ENCODE measurements at regions not wholly inside any gene's neighbourhood (a gene's known extent, or its start where the extent isn't known, plus 50 kb on each side); places are given as distances from the start of the nearest gene placed in this dataset.

DNA sequence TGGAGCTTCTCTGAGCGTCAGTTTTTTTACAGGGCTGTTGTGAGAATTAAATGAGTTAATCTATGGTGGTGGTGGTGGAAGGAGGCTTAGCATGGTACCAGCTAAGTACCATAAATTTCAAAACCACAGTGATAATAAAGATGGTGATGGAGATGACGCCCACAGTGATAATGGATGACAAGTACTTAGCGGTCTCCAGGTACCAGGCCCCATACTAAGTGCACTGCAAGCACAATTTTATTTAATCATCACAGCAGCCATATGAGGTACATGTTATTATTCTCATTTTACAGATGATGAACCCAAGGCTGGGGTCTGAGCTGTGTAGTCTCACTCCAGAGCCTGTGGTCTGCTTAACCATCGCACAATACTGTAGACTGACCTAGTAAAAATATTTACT, 75.1 kb downstream of the PAX1 start:
- no peak for DNase-seq (ENCODE audit: low read depth, low spot score)
- H3K4me1 Mint-ChIP-seq = no peaks in the 10 kb centered on the region
- no peak overlapping the region for H3K4me3 Mint-ChIP-seq
- H3K27me3 Mint-ChIP-seq (ENCODE audit: low read depth) = peaks cover 67% of the 10 kb centered on the region
- no peaks in the 10 kb centered on the region for H3K36me3 Mint-ChIP-seq (ENCODE audit: low read depth)
- TF ChIP-seq, protein P1, sequence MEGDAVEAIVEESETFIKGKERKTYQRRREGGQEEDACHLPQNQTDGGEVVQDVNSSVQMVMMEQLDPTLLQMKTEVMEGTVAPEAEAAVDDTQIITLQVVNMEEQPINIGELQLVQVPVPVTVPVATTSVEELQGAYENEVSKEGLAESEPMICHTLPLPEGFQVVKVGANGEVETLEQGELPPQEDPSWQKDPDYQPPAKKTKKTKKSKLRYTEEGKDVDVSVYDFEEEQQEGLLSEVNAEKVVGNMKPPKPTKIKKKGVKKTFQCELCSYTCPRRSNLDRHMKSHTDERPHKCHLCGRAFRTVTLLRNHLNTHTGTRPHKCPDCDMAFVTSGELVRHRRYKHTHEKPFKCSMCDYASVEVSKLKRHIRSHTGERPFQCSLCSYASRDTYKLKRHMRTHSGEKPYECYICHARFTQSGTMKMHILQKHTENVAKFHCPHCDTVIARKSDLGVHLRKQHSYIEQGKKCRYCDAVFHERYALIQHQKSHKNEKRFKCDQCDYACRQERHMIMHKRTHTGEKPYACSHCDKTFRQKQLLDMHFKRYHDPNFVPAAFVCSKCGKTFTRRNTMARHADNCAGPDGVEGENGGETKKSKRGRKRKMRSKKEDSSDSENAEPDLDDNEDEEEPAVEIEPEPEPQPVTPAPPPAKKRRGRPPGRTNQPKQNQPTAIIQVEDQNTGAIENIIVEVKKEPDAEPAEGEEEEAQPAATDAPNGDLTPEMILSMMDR (conservative IDR thresholded peaks at IDR 0.05) = no peak
- no peak overlapping the region for H3K27ac Mint-ChIP-seq (ENCODE audit: unreplicated experiment)
- H3K9me3 Mint-ChIP-seq = peaks cover 4% of the 10 kb centered on the region

Measured in neural crest cell (in vitro differentiated cells).